Progenitor cell of endocrine pancreas (in vitro differentiated cells): ENCODE measurements at regions not wholly inside any gene's neighbourhood (a gene's known extent, or its start where the extent isn't known, plus 50 kb on each side); places are given as distances from the start of the nearest gene placed in this dataset.

Source experiments
- DNase-seq: peaks from one replicate; pipeline ENCODE4 v3.0.0; 2021; ENCODE audit warnings: low spot score; ENCODE audit not compliant: unreplicated experiment
- H3K27ac Mint-ChIP-seq: 2 replicates; pipeline ENCODE4 v1.8.0; 2021; ENCODE audit warnings: mild to moderate bottlenecking, moderate library complexity, mixed read lengths
- H3K27me3 Mint-ChIP-seq: 2 replicates; pipeline ENCODE4 v1.8.0; 2021; ENCODE audit warnings: mixed read lengths
- H3K36me3 Mint-ChIP-seq: 2 replicates; pipeline ENCODE4 v1.8.0; 2022; ENCODE audit warnings: mixed read lengths; ENCODE audit not compliant: insufficient read depth
- H3K4me1 Mint-ChIP-seq: 2 replicates; pipeline ENCODE4 v1.8.0; 2021; ENCODE audit warnings: low read depth, mixed read lengths
- H3K4me3 Mint-ChIP-seq: 2 replicates; pipeline ENCODE4 v1.8.0; 2021; ENCODE audit warnings: low read depth, mild to moderate bottlenecking, moderate library complexity, mixed read lengths
- H3K9me3 Mint-ChIP-seq: 2 replicates; pipeline ENCODE4 v1.8.0; 2021; ENCODE audit warnings: low read depth, mixed read lengths
- TF ChIP-seq, protein P1 (sequence below): fragments of 200-600 bp; sonication (generic); IDR thresholded peaks from one replicate; pipeline ENCODE4 v1.5.0; 2021; ENCODE audit warnings: antibody characterized with exemption, mild to moderate bottlenecking; ENCODE audit not compliant: unreplicated experiment

DNA sequence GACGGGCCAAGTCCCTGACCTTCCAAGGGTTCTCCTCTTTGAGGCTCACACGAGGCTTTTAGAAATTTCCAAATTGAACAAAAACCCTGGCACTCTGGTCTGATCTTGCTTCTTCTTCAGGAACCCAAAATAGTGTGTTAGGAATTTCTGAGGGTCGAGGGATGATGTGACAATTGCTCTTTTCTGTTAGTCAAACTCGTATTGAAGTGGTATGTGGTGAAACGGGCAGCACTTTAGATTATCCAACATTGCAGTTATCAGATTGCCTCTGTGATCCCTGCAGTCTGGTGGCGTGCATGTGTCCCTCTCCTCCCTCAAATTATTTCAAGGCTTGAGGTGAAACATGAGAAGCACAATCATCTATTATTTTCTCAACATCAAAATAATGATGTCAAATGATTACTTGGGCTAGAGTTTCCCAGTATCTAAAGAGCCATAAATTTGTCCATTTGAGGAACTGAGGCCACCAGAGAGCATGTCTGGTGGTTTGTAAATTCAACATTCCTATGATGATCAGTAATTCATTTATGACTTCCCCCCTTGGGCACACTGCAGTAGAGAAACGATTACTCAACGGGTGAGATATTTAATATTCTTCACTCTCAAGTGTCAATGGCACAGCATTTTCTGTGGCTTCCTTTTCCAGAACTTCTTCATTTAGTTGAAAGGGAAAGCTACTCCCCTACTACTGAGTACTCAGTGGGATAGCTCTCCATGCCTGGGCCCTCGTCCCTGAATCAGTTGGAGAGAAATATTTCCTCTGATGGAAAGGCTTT lies 308.6 kb upstream of the MAP3K7 start:
- Mint-ChIP-seq H3K27ac (no peak overlapping the region), H3K4me3 (no peak overlapping the region), H3K36me3 (no peaks in the 10 kb centered on the region), H3K4me1 (peaks cover 1% of the 10 kb centered on the region), H3K27me3 (peaks cover 39% of the 10 kb centered on the region), H3K9me3 (no peaks in the 10 kb centered on the region)
- no peak for DNase-seq
- TF ChIP-seq, protein P1, sequence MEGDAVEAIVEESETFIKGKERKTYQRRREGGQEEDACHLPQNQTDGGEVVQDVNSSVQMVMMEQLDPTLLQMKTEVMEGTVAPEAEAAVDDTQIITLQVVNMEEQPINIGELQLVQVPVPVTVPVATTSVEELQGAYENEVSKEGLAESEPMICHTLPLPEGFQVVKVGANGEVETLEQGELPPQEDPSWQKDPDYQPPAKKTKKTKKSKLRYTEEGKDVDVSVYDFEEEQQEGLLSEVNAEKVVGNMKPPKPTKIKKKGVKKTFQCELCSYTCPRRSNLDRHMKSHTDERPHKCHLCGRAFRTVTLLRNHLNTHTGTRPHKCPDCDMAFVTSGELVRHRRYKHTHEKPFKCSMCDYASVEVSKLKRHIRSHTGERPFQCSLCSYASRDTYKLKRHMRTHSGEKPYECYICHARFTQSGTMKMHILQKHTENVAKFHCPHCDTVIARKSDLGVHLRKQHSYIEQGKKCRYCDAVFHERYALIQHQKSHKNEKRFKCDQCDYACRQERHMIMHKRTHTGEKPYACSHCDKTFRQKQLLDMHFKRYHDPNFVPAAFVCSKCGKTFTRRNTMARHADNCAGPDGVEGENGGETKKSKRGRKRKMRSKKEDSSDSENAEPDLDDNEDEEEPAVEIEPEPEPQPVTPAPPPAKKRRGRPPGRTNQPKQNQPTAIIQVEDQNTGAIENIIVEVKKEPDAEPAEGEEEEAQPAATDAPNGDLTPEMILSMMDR: no peak

DNA sequence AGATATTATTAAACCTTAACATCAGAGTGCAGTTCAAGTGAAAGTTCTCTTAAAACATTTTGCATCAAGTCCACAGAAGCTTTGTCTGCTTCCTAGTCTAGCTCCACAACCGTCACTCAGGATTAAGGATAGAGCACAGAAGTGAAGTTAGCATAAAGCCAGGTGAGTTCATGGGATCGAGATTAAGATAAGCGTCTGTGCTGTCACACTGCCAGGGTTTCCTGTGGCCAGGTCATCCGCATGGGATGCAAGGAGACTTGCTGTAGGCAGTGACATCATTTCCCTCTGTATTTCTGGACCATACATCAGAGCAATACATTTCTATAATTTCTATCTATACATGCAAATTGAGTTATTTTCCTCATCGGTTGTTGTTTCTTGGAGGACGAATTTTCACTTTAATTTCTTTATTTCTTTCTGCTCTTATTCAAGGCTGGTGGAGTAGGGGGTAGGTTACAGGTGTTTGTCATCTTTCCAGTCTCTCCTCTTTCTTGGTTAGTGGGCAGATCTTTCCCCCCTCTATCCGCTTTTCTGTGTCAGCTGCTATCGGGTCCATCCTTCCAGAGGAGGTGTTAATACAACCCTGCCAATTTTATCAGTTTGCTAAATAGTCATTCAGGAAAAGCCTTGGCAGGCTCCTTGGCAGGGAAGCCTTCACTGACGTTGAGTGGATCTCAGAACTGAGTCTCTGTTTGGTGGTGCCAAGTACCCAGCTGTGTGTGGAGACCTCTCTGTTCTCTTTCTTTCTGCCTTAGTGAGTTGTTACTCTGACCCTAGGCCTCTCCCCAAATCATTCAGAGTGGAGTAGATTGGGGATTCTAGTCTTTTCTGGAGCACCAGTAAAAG lies 307.6 kb upstream of the MAP3K7 start:
- Mint-ChIP-seq H3K36me3 (no peaks in the 10 kb centered on the region), H3K9me3 (no peaks in the 10 kb centered on the region), H3K4me3 (no peak overlapping the region), H3K27me3 (peaks cover 39% of the 10 kb centered on the region), H3K4me1 (peaks cover 1% of the 10 kb centered on the region), H3K27ac (no peak overlapping the region)
- no peak for DNase-seq
- TF ChIP-seq, protein P1: no peak

DNA sequence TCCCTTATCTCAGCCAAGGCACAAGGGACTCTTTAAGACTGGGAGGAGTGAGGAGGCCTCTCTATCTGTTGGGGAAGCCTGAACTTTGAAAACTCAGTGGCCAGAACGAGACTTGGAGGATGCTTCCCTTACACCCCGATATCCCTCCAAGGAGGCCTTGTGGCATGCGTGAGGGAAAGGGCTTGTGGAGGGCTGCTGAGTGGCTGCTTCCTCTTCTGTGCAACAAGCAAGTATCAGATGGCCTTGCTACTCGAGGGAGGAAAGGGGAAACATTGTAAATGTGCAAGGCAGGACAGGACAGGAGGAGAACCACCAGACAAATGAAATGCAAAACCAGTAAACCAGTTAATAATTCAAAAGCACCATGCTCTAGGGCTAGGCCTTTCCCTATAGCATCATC lies 306.5 kb upstream of the MAP3K7 start:
- H3K4me1 Mint-ChIP-seq: peaks cover 1% of the 10 kb centered on the region
- no peaks in the 10 kb centered on the region for H3K9me3 Mint-ChIP-seq
- H3K27ac Mint-ChIP-seq: peak overlapping the region; percentile 85
- DNase-seq: no peak
- no peak overlapping the region for H3K4me3 Mint-ChIP-seq
- TF ChIP-seq, protein P1: no peak
- no peaks in the 10 kb centered on the region for H3K36me3 Mint-ChIP-seq
- H3K27me3 Mint-ChIP-seq: peaks cover 39% of the 10 kb centered on the region

DNA sequence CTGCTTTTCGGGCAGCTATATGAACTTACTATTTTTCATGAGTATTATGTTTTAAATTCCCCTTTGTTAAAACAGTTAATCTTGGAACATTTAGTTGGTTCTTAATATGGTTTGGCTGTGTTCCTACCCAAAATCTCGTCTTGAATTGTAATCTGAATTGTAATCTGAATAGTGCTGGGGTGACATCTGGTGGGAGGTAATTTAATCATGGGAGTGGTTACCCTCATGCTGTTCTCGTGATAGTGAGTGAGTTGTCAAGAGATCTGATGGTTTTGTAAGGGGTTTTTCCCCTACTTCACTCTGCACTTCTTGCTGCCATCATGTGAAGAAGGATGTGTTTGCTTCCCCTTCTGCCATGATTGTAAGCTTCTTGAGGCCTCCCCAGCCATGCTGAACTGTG lies 305.4 kb upstream of the MAP3K7 start:
- Mint-ChIP-seq H3K9me3 (no peaks in the 10 kb centered on the region), H3K27ac (no peak overlapping the region), H3K27me3 (peaks cover 39% of the 10 kb centered on the region), H3K4me1 (peaks cover 3% of the 10 kb centered on the region), H3K36me3 (no peaks in the 10 kb centered on the region), H3K4me3 (no peak overlapping the region)
- TF ChIP-seq, protein P1: no peak
- DNase-seq: no peak

DNA sequence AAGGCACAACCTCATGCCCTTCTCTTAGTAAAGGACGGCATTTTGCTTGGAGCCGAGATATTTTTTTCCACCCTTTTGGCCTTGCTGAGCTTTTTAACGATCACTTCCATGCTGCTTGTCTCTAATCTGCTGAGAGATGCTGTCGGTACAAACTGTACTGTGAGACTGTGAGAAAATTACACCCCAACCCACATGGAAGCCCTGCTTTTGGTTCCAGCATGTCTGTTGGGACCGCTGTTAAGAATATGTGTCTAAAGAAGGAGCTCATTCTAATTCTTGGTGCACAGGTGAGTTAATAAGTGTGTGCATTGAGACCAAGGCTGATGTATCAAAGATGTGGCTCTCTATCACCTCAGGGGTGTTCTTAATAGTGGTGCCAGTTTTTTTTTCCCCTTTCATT lies 304.5 kb upstream of the MAP3K7 start:
- Mint-ChIP-seq H3K4me3 (no peak overlapping the region), H3K4me1 (peaks cover 3% of the 10 kb centered on the region), H3K9me3 (no peaks in the 10 kb centered on the region), H3K27ac (no peak overlapping the region), H3K36me3 (no peaks in the 10 kb centered on the region), H3K27me3 (peaks cover 36% of the 10 kb centered on the region)
- TF ChIP-seq, protein P1: no peak
- DNase-seq: no peak
